K562 (cell line): ENCODE measurements at regions not wholly inside any gene's neighbourhood (a gene's known extent, or its start where the extent isn't known, plus 50 kb on each side); places are given as distances from the start of the nearest gene placed in this dataset.

Source experiments
- ATAC-seq: fragments of 200-7000 bp; cut with Tn5 transposase; 3 replicates; pipeline ENCODE4 v1.9.1; 2020; ENCODE audit warnings: moderate library complexity
- BruUV-seq: library from RNA; stranded (reverse); fragments of 400-500 nt; replicated peaks from 2 replicates; lab custom pipeline; 2021; lab: Mats Ljungman, UMichigan
- CTCF ChIA-PET: fragments of 300-600 bp; formaldehyde crosslinking; extraction: SDS; loops from one replicate; lab custom pipeline; 2021; ENCODE audit warnings: low intra/inter-chr PET ratio; lab: Yijun Ruan, JAX
- POLR2A ChIA-PET: fragments of 300-600, 350-650 bp; sonication (Branson Sonifier 250); formaldehyde crosslinking; extraction: SDS; loops from one replicate; lab custom pipeline; 2021; ENCODE audit warnings: antibody characterized with exemption, inconsistent platforms; lab: Yijun Ruan, JAX
- DNase-seq, 4 experiments: peaks; one replicate each; pipeline versions ENCODE4 v3.0.0 to v3.0.0-alpha.2; 2011 to 2018; ENCODE audit warnings: low spot score in 3 of 4, mixed read lengths in 3 of 4; ENCODE audit errors: extremely low read depth in 1 of 4
- FAIRE-seq: peaks from 2 replicates; lab custom pipeline; 2011; peaks lifted over from hg19 to GRCh38; lab: Jason Lieb, UNC
- H2AFZ ChIP-seq: 2 replicates; pipeline ENCODE4 v1.6.0; 2011; ENCODE audit warnings: low read depth, low read length, control low read depth, inconsistent platforms
- H3K27ac ChIP-seq: fragments of 200-600 bp; 3 replicates; pipeline ENCODE4 v1.8.0; 2011; ENCODE audit warnings: low read depth, mild to moderate bottlenecking, control low read depth, inconsistent platforms, low read length, moderate library complexity, mixed read lengths; ENCODE audit errors: extremely low read depth
- H3K27me3 ChIP-seq, 2 experiments: fragments of 300-600 bp in 1 of 2; 2 replicates in 1 of 2; 3 replicates in 1 of 2; pipeline versions ENCODE4 v1.6.0 to v1.8.0; 2011; ENCODE audit warnings: inconsistent platforms in 2 of 2, low read length in 2 of 2, mild to moderate bottlenecking in 1 of 2, mixed read lengths in 1 of 2, moderate library complexity in 1 of 2; ENCODE audit not compliant: control insufficient read depth in 2 of 2, insufficient read depth in 2 of 2
- H3K36me3 ChIP-seq: fragments of 300-600 bp; 3 replicates; pipeline ENCODE4 v1.8.0; 2011; ENCODE audit warnings: mild to moderate bottlenecking, low read length, inconsistent platforms; ENCODE audit not compliant: control insufficient read depth, insufficient read depth
- H3K4me1 ChIP-seq, 2 experiments: fragments of 200-600 bp in 1 of 2; replicated peaks in 1 of 2; 2 replicates in 1 of 2; 3 replicates in 1 of 2; pipeline versions ENCODE4 v1.5.1 to v1.8.0; 2011; ENCODE audit warnings: inconsistent platforms in 2 of 2, low read length in 2 of 2, mild to moderate bottlenecking in 1 of 2, mixed read lengths in 1 of 2, moderate library complexity in 1 of 2; ENCODE audit not compliant: control insufficient read depth in 2 of 2, insufficient read depth in 2 of 2
- H3K4me2 ChIP-seq: 2 replicates; pipeline ENCODE4 v1.6.1; 2011; ENCODE audit warnings: low read length, control low read depth, inconsistent platforms, mixed read lengths; ENCODE audit not compliant: insufficient read depth
- H3K4me3 ChIP-seq: fragments of 200-600 bp; sonication (generic), shearing (Covaris generic); 2 replicates; pipeline ENCODE4 v1.5.1; 2016; ENCODE audit warnings: control low read depth, inconsistent platforms
- H3K79me2 ChIP-seq: fragments of 200-600 bp; 3 replicates; pipeline ENCODE4 v1.8.0; 2011; ENCODE audit warnings: low read length, inconsistent platforms; ENCODE audit not compliant: control insufficient read depth, insufficient read depth
- H3K9ac ChIP-seq, 2 experiments: 2 replicates each; pipeline versions ENCODE4 v1.6.0 to v1.6.1; 2011; ENCODE audit warnings: low read depth in 2 of 2, low read length in 2 of 2, control low read depth in 1 of 2, inconsistent platforms in 1 of 2, mild to moderate bottlenecking in 1 of 2, mixed read lengths in 1 of 2; ENCODE audit not compliant: insufficient read depth in 1 of 2
- H3K9me1 ChIP-seq: one replicate; pipeline ENCODE4 v1.6.0; 2011; ENCODE audit warnings: inconsistent platforms, mild to moderate bottlenecking, low read length, moderate library complexity; ENCODE audit not compliant: control insufficient read depth, insufficient read depth
- H3K9me3 ChIP-seq: replicated peaks from 2 replicates; pipeline ENCODE4 v1.5.1; 2011; ENCODE audit warnings: low read depth, low read length, inconsistent platforms; ENCODE audit not compliant: control insufficient read depth, insufficient read depth
- H4K20me1 ChIP-seq: replicated peaks from 2 replicates; pipeline ENCODE4 v1.6.1; 2011; ENCODE audit warnings: low read length, inconsistent platforms, mixed read lengths; ENCODE audit not compliant: control insufficient read depth, insufficient read depth
- ARNT ChIP-seq, 2 experiments: fragments of 450-650 bp; IDR thresholded peaks; 2 replicates each; pipeline ENCODE4 v1.6.1; 2016; ENCODE audit warnings: mild to moderate bottlenecking in 1 of 2
- ATF1 ChIP-seq, 2 experiments: fragments of 450-650 bp in 1 of 2; IDR thresholded peaks; 2 replicates each; pipeline ENCODE4 v1.6.1; 2016; ENCODE audit warnings: missing compliant biosample characterization in 1 of 2, missing genetic modification characterization in 1 of 2
- CREB1 ChIP-seq, 2 experiments: sonication (generic) in 1 of 2; formaldehyde crosslinking in 1 of 2; IDR thresholded peaks; 2 replicates each; pipeline versions ENCODE4 v1.6.1 to v1.8.0; 2012 to 2022; ENCODE audit warnings: inconsistent platforms in 1 of 2, mild to moderate bottlenecking in 1 of 2, missing genetic modification reagents in 1 of 2, moderate library complexity in 1 of 2
- JUND ChIP-seq, 2 experiments: IDR thresholded peaks; 2 replicates in 1 of 2; 3 replicates in 1 of 2; pipeline ENCODE4 v1.6.1; 2011; ENCODE audit warnings: borderline replicate concordance in 2 of 2, low read depth in 2 of 2, low read length in 2 of 2, improper control_type of control experiment in 1 of 2, missing biosample characterization in 1 of 2, missing genetic modification characterization in 1 of 2, missing genetic modification reagents in 1 of 2
- SMAD2 ChIP-seq: fragments of 150-350 bp; IDR thresholded peaks from 2 replicates; pipeline ENCODE4 v1.6.1; 2014; ENCODE audit warnings: low read depth, mild to moderate bottlenecking, low read length
- ZNF586 ChIP-seq: fragments of 450-650 bp; formaldehyde crosslinking; conservative IDR thresholded peaks from 2 replicates; pipeline ENCODE4 v1.4.0; 2020; ENCODE audit warnings: mild to moderate bottlenecking, moderate library complexity
- ZNF77 ChIP-seq: fragments of 250-450 bp; sonication (Bioruptor Pico); IDR thresholded peaks from 2 replicates; pipeline ENCODE4 v1.5.0; 2020
- WGBS: fragments of 100-300 bp; shearing (Covaris generic); methylation state at CpG from one replicate; pipeline ENCODE4 v1.1.6; 2016; ENCODE audit warnings: low coverage, mixed read lengths; ENCODE audit not compliant: insufficient coverage; ENCODE audit errors: missing lambda C conversion rate; 5-methylcytosine and 5-hydroxymethylcytosine counted together
- in situ Hi-C: fragments of 300-500 bp; cut with MboI; formaldehyde crosslinking; loops from 4 replicates; pipeline ENCODE4 v1.15.0; 2018; ENCODE audit warnings: inconsistent platforms, mixed read lengths
- intact Hi-C: fragments of 100-400 bp; cut with micrococcal nuclease; formaldehyde crosslinking; loops from 2 replicates; pipeline ENCODE4 v1.14.2; 2022
- TF ChIP-seq, protein P1 (sequence below), 2 experiments: fragments of 450-650 bp; IDR thresholded peaks; 2 replicates each; pipeline ENCODE4 v1.6.1; 2018; ENCODE audit warnings: mild to moderate bottlenecking in 2 of 2, low read depth in 1 of 2; ENCODE audit not compliant: partially characterized antibody in 2 of 2
- TF ChIP-seq, protein P2 (sequence below): fragments of 250-450 bp; sonication (Bioruptor Pico); IDR thresholded peaks from 2 replicates; pipeline ENCODE4 v1.9.0; 2021; ENCODE audit warnings: mild to moderate bottlenecking, inconsistent platforms
- TF ChIP-seq, protein P3 (sequence below): sonication (generic); formaldehyde crosslinking; IDR thresholded peaks from 2 replicates; pipeline ENCODE4 v1.9.0; 2022; ENCODE audit warnings: mild to moderate bottlenecking, missing genetic modification reagents
- TF ChIP-seq, protein P4 (sequence below), 2 experiments: fragments of 150-350 bp in 1 of 2; IDR thresholded peaks; 2 replicates each; pipeline ENCODE4 v1.6.1; 2012 to 2016; ENCODE audit warnings: low read depth in 2 of 2, low read length in 2 of 2, mild to moderate bottlenecking in 1 of 2, moderate library complexity in 1 of 2

DNA sequence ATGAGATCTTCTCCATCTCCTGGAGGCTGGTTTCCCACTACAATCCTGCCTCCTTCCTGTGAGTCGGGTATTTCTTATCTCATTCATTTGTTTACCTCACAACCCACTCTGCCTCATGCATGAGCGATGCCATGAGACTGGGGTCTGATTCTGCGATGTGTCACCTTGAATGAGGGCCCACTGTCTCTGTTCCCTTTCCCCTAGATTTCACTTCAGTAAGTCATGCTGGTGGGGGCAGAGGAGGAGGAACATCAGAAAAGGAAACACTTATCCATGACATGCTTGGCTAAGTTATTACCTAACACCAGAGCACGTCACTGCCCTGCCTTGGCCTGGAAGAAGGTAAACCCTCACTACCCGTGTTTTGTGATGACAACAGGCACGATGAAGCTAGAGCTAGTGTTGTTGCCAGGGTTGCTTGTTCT is 337.4 kb upstream of the PRDM1 start:
- H4K20me1 ChIP-seq = no peaks in the 10 kb centered on the region
- H3K36me3 ChIP-seq = no peaks in the 10 kb centered on the region
- no peak overlapping the region; the same call in 1 of the 2 replicates for H3K4me2 ChIP-seq
- DNase-seq (peak in 1 of 4 experiments; percentile 11), ATAC-seq (peak; percentile 42; the same call in 2 of the 3 replicates), FAIRE-seq (peak; percentile 26)
- H2AFZ ChIP-seq = peak overlapping the region; percentile 57
- 10% methylated on average over 6 of the region's 6 CpGs for WGBS
- H3K79me2 ChIP-seq = no peaks in the 10 kb centered on the region
- no peaks in the 10 kb centered on the region for H3K9me1 ChIP-seq
- POLR2A ChIA-PET = no interaction called here
- CTCF ChIA-PET = no interaction called here
- no peak overlapping the region for H3K27ac ChIP-seq
- BruUV-seq = no TSS peak
- peaks cover 0 to 15% of the 10 kb centered on the region in 2 experiments; a peak in 3 of 5 replicates for H3K4me1 ChIP-seq
- H3K4me3 ChIP-seq = no peak overlapping the region
- intact Hi-C loops = no loop called here
- 0 out of 5 replicates have a peak, but pooled peaks cover 0 to 4% of the 10 kb centered on the region in 2 experiments for H3K27me3 ChIP-seq
- no peaks in the 10 kb centered on the region for H3K9me3 ChIP-seq
- no peak overlapping the region for H3K9ac ChIP-seq
- in situ Hi-C loops = no loop called here
- TF ChIP-seq, protein P1, sequence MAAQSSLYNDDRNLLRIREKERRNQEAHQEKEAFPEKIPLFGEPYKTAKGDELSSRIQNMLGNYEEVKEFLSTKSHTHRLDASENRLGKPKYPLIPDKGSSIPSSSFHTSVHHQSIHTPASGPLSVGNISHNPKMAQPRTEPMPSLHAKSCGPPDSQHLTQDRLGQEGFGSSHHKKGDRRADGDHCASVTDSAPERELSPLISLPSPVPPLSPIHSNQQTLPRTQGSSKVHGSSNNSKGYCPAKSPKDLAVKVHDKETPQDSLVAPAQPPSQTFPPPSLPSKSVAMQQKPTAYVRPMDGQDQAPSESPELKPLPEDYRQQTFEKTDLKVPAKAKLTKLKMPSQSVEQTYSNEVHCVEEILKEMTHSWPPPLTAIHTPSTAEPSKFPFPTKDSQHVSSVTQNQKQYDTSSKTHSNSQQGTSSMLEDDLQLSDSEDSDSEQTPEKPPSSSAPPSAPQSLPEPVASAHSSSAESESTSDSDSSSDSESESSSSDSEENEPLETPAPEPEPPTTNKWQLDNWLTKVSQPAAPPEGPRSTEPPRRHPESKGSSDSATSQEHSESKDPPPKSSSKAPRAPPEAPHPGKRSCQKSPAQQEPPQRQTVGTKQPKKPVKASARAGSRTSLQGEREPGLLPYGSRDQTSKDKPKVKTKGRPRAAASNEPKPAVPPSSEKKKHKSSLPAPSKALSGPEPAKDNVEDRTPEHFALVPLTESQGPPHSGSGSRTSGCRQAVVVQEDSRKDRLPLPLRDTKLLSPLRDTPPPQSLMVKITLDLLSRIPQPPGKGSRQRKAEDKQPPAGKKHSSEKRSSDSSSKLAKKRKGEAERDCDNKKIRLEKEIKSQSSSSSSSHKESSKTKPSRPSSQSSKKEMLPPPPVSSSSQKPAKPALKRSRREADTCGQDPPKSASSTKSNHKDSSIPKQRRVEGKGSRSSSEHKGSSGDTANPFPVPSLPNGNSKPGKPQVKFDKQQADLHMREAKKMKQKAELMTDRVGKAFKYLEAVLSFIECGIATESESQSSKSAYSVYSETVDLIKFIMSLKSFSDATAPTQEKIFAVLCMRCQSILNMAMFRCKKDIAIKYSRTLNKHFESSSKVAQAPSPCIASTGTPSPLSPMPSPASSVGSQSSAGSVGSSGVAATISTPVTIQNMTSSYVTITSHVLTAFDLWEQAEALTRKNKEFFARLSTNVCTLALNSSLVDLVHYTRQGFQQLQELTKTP (IDR thresholded peaks at IDR 0.05; ENCODE audit: low read depth in 1 of 2, partially characterized antibody in 2 of 2) = no peak
- TF ChIP-seq JUND (IDR thresholded peaks at IDR 0.05; ENCODE audit: borderline replicate concordance, low read depth, low read length) = no peak
- peak; percentile 22; the same call in 1 of the 3 replicates for TF ChIP-seq JUND (tag; IDR thresholded peaks at IDR 0.05; ENCODE audit: borderline replicate concordance, low read depth, low read length)
- TF ChIP-seq, protein P2, sequence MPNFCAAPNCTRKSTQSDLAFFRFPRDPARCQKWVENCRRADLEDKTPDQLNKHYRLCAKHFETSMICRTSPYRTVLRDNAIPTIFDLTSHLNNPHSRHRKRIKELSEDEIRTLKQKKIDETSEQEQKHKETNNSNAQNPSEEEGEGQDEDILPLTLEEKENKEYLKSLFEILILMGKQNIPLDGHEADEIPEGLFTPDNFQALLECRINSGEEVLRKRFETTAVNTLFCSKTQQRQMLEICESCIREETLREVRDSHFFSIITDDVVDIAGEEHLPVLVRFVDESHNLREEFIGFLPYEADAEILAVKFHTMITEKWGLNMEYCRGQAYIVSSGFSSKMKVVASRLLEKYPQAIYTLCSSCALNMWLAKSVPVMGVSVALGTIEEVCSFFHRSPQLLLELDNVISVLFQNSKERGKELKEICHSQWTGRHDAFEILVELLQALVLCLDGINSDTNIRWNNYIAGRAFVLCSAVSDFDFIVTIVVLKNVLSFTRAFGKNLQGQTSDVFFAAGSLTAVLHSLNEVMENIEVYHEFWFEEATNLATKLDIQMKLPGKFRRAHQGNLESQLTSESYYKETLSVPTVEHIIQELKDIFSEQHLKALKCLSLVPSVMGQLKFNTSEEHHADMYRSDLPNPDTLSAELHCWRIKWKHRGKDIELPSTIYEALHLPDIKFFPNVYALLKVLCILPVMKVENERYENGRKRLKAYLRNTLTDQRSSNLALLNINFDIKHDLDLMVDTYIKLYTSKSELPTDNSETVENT (CRISPR knock-in tag) = no peak
- TF ChIP-seq ZNF77 (CRISPR knock-in tag) = no peak
- no peak for TF ChIP-seq CREB1 (IDR thresholded peaks at IDR 0.05)
- TF ChIP-seq CREB1 (CRISPR knock-in tag; IDR thresholded peaks at IDR 0.05) = no peak
- no peak for TF ChIP-seq SMAD2
- TF ChIP-seq, protein P3, sequence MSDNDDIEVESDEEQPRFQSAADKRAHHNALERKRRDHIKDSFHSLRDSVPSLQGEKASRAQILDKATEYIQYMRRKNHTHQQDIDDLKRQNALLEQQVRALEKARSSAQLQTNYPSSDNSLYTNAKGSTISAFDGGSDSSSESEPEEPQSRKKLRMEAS (CRISPR knock-in tag) = no peak
- TF ChIP-seq, protein P4, sequence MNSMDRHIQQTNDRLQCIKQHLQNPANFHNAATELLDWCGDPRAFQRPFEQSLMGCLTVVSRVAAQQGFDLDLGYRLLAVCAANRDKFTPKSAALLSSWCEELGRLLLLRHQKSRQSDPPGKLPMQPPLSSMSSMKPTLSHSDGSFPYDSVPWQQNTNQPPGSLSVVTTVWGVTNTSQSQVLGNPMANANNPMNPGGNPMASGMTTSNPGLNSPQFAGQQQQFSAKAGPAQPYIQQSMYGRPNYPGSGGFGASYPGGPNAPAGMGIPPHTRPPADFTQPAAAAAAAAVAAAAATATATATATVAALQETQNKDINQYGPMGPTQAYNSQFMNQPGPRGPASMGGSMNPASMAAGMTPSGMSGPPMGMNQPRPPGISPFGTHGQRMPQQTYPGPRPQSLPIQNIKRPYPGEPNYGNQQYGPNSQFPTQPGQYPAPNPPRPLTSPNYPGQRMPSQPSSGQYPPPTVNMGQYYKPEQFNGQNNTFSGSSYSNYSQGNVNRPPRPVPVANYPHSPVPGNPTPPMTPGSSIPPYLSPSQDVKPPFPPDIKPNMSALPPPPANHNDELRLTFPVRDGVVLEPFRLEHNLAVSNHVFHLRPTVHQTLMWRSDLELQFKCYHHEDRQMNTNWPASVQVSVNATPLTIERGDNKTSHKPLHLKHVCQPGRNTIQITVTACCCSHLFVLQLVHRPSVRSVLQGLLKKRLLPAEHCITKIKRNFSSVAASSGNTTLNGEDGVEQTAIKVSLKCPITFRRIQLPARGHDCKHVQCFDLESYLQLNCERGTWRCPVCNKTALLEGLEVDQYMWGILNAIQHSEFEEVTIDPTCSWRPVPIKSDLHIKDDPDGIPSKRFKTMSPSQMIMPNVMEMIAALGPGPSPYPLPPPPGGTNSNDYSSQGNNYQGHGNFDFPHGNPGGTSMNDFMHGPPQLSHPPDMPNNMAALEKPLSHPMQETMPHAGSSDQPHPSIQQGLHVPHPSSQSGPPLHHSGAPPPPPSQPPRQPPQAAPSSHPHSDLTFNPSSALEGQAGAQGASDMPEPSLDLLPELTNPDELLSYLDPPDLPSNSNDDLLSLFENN (IDR thresholded peaks at IDR 0.05; ENCODE audit: low read depth in 2 of 2, low read length in 2 of 2) = no peak
- no peak for TF ChIP-seq ARNT (IDR thresholded peaks at IDR 0.05)
- TF ChIP-seq ATF1 (CRISPR knock-in tag; IDR thresholded peaks at IDR 0.05) = no peak
- peak; percentile 28; the same call in 1 of the 2 replicates for TF ChIP-seq ATF1 (tag; IDR thresholded peaks at IDR 0.05)
- TF ChIP-seq ZNF586 (CRISPR knock-in tag) = no peak
